Keratinocyte (primary cell): ENCODE measurements at regions not wholly inside any gene's neighbourhood (a gene's known extent, or its start where the extent isn't known, plus 50 kb on each side); places are given as distances from the start of the nearest gene placed in this dataset.

ENCODE experiments used
- DNase-seq: peaks from one replicate; pipeline ENCODE4 v3.0.0-alpha.2; 2011; ENCODE audit warnings: low read depth, missing footprints, low spot score
- FAIRE-seq: peaks from 2 replicates; lab custom pipeline; 2011; peaks lifted over from hg19 to GRCh38; lab: Jason Lieb, UNC
- H2AFZ ChIP-seq: 2 replicates; pipeline ENCODE4 v1.6.0; 2012; ENCODE audit warnings: low read length, control low read depth, inconsistent platforms; ENCODE audit not compliant: control insufficient read depth
- H3K27ac ChIP-seq: 2 replicates; pipeline ENCODE4 v1.5.1; 2011; ENCODE audit warnings: low read length; ENCODE audit not compliant: control insufficient read depth, insufficient read depth
- H3K27me3 ChIP-seq: 3 replicates; pipeline ENCODE4 v1.6.0; 2011; ENCODE audit warnings: low read length; ENCODE audit not compliant: control insufficient read depth, insufficient read depth; ENCODE audit errors: extremely low read depth
- H3K36me3 ChIP-seq, 2 experiments: 2 replicates in 1 of 2; 3 replicates in 1 of 2; pipeline ENCODE4 v1.5.1; 2011; ENCODE audit warnings: low read length in 2 of 2, mild to moderate bottlenecking in 1 of 2; ENCODE audit not compliant: control insufficient read depth in 2 of 2, insufficient read depth in 2 of 2; ENCODE audit errors: extremely low read depth in 1 of 2
- H3K4me1 ChIP-seq: 3 replicates; pipeline ENCODE4 v1.5.1; 2011; ENCODE audit warnings: low read length; ENCODE audit not compliant: control insufficient read depth, insufficient read depth; ENCODE audit errors: extremely low read depth
- H3K4me2 ChIP-seq: 3 replicates; pipeline ENCODE4 v1.6.0; 2011; ENCODE audit warnings: low read depth, low read length; ENCODE audit not compliant: control insufficient read depth, insufficient read depth; ENCODE audit errors: extremely low read depth
- H3K4me3 ChIP-seq, 3 experiments: fragments of 200-600 bp in 1 of 3; sonication (generic) in 1 of 3; 2 replicates in 2 of 3; 3 replicates in 1 of 3; pipeline ENCODE4 v1.5.1; 2011 to 2016; ENCODE audit warnings: low read length in 3 of 3, mild to moderate bottlenecking in 3 of 3, control low read depth in 2 of 3, inconsistent platforms in 1 of 3, low read depth in 1 of 3, mixed read lengths in 1 of 3, mixed run types in 1 of 3, moderate library complexity in 1 of 3; ENCODE audit not compliant: control insufficient read depth in 2 of 3, insufficient read depth in 2 of 3; ENCODE audit errors: extremely low read depth in 1 of 3
- H3K79me2 ChIP-seq: 2 replicates; pipeline ENCODE4 v1.6.0; 2012; ENCODE audit warnings: low read length; ENCODE audit not compliant: control insufficient read depth, insufficient read depth
- H3K9ac ChIP-seq: 3 replicates; pipeline ENCODE4 v1.6.0; 2011; ENCODE audit warnings: low read length; ENCODE audit not compliant: control insufficient read depth, insufficient read depth; ENCODE audit errors: extremely low read depth
- H3K9me1 ChIP-seq: 3 replicates; pipeline ENCODE4 v1.6.0; 2011; ENCODE audit warnings: low read length; ENCODE audit not compliant: control insufficient read depth, insufficient read depth; ENCODE audit errors: extremely low read depth
- H3K9me3 ChIP-seq: 2 replicates; pipeline ENCODE4 v1.5.1; 2012; ENCODE audit warnings: low read depth, low read length; ENCODE audit not compliant: control insufficient read depth
- H4K20me1 ChIP-seq: 3 replicates; pipeline ENCODE4 v1.6.0; 2011; ENCODE audit warnings: low read length; ENCODE audit not compliant: control insufficient read depth, insufficient read depth; ENCODE audit errors: extremely low read depth
- CTCF ChIP-seq, 3 experiments: IDR thresholded peaks in 1 of 3; conservative IDR thresholded peaks in 1 of 3; optimal IDR thresholded peaks in 1 of 3; 2 replicates in 2 of 3; 3 replicates in 1 of 3; pipeline versions ENCODE3 to v1.5.1; 2011; ENCODE audit warnings: low read length in 3 of 3, mild to moderate bottlenecking in 3 of 3, moderate library complexity in 2 of 3, control low read depth in 1 of 3, inconsistent platforms in 1 of 3; ENCODE audit not compliant: insufficient read depth in 2 of 3; ENCODE audit errors: extremely low read depth in 1 of 3
- EZH2 ChIP-seq: IDR thresholded peaks from one replicate; pipeline ENCODE4 v1.6.1; 2012; ENCODE audit warnings: inconsistent platforms, mild to moderate bottlenecking, low read length, moderate library complexity
- dilution Hi-C: fragments of 300-500 bp; cut with MboI; formaldehyde crosslinking; loops from one replicate; pipeline ENCODE4 v1.7.0; 2020; ENCODE audit warnings: low sequenced_read_pairs; ENCODE audit not compliant: extremely low pct_ligation_motif_present

- FAIRE-seq (no peak), DNase-seq (no peak)
- dilution Hi-C loops = no loop called here
- TF ChIP-seq EZH2 (no peak), CTCF (optimal IDR thresholded peaks at IDR 0.05 in 1 of 3, IDR thresholded peaks at IDR 0.05 in 1 of 3, conservative IDR thresholded peaks at IDR 0.05 in 1 of 3; ENCODE audit: extremely low read depth in 1 of 3, insufficient read depth in 2 of 3, low read length in 3 of 3) (no peak)
- Histone ChIP-seq H3K9me1 (no peaks in the 10 kb centered on the region), H3K9ac (no peak overlapping the region), H3K27me3 (no peaks in the 10 kb centered on the region), H4K20me1 (no peaks in the 10 kb centered on the region), H3K4me2 (no peak overlapping the region), H3K9me3 (no peaks in the 10 kb centered on the region), H3K4me3 (no peak overlapping the region), H2AFZ (no peak overlapping the region), H3K4me1 (no peaks in the 10 kb centered on the region), H3K27ac (no peak overlapping the region), H3K36me3 (no peaks in the 10 kb centered on the region), H3K79me2 (no peaks in the 10 kb centered on the region)
These were observed 80.4 kb upstream of the CLEC14A start for GRCh38 chr14:38336298-38336697.

- dilution Hi-C loops = no loop called here
- Histone ChIP-seq H3K4me3 (no peak overlapping the region), H3K9me3 (no peaks in the 10 kb centered on the region), H3K9me1 (no peaks in the 10 kb centered on the region), H3K79me2 (no peaks in the 10 kb centered on the region), H2AFZ (no peak overlapping the region), H3K4me1 (no peaks in the 10 kb centered on the region), H4K20me1 (no peaks in the 10 kb centered on the region), H3K27me3 (no peaks in the 10 kb centered on the region), H3K27ac (no peak overlapping the region), H3K36me3 (no peaks in the 10 kb centered on the region), H3K4me2 (no peak overlapping the region), H3K9ac (no peak overlapping the region)
- TF ChIP-seq EZH2 (no peak), CTCF (optimal IDR thresholded peaks at IDR 0.05 in 1 of 3, IDR thresholded peaks at IDR 0.05 in 1 of 3, conservative IDR thresholded peaks at IDR 0.05 in 1 of 3; ENCODE audit: extremely low read depth in 1 of 3, insufficient read depth in 2 of 3, low read length in 3 of 3) (no peak)
- DNase-seq (no peak), FAIRE-seq (no peak)
These were observed 74.4 kb upstream of the CLEC14A start for GRCh38 chr14:38330275-38330674.
